ENCODE measurements at regions not wholly inside any gene's neighbourhood (a gene's known extent, or its start where the extent isn't known, plus 50 kb on each side); places are given as distances from the start of the nearest gene placed in this dataset.

DNA sequence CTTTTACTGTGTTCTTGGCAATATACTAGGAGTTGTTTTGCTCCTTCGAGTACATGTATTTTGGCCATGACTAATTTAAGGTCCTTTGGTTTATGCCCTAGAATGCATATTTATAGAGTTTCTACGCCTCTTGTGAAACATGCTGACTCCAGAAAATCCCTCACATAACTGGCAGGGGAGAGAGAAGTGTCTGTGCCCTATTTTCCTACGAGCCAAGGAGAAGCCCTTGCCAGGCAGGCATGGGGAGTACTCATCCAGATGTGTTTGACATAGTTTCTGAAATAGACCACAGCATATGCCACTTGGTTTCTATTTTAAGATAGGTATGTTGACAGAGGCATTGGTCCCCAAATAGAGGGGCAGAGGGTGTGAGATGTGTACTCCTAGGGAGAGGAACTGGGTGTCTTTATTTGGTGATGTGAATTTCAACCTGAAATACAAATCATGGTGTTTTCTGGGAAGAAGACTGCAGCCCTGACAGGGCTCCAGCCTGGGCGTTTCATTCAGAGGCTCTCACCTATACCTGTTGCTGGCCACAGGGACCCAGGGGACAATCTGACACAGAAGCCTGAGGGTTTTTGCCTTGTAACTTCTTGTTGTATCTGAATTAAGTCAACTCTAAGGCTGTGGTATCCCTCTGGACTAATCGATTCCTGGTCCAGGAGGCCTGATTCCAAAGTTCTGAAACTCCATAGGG, 267.8 kb upstream of the C2CD4B start:
- POLR2A ChIA-PET = no interaction called here
- H3K27me3 Mint-ChIP-seq (ENCODE audit: low read depth) = no peaks in the 10 kb centered on the region
- no peak for ATAC-seq

More for the DNA sequence above, 267.8 kb upstream of the C2CD4B start:
- H3K9me3 Mint-ChIP-seq = peaks cover 8% of the 10 kb centered on the region
- H3K4me3 Mint-ChIP-seq = no peak overlapping the region
- no peak overlapping the region for H3K27ac Mint-ChIP-seq
- CTCF ChIA-PET = no interaction called here
- 0 out of 2 replicates have a peak, but pooled peaks cover 2% of the 10 kb centered on the region for H3K4me1 Mint-ChIP-seq
- no peak for DNase-seq (ENCODE audit: low spot score)
- no peak for TF ChIP-seq FOXP1 (CRISPR knock-in tag; IDR thresholded peaks at IDR 0.05; ENCODE audit: borderline replicate concordance)
- TF ChIP-seq ZNF396 (CRISPR knock-in tag; IDR thresholded peaks at IDR 0.05; ENCODE audit: borderline replicate concordance) = no peak
- TF ChIP-seq, protein P1, sequence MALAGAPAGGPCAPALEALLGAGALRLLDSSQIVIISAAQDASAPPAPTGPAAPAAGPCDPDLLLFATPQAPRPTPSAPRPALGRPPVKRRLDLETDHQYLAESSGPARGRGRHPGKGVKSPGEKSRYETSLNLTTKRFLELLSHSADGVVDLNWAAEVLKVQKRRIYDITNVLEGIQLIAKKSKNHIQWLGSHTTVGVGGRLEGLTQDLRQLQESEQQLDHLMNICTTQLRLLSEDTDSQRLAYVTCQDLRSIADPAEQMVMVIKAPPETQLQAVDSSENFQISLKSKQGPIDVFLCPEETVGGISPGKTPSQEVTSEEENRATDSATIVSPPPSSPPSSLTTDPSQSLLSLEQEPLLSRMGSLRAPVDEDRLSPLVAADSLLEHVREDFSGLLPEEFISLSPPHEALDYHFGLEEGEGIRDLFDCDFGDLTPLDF (CRISPR knock-in tag; IDR thresholded peaks at IDR 0.05) = no peak
- TF ChIP-seq, protein P2, sequence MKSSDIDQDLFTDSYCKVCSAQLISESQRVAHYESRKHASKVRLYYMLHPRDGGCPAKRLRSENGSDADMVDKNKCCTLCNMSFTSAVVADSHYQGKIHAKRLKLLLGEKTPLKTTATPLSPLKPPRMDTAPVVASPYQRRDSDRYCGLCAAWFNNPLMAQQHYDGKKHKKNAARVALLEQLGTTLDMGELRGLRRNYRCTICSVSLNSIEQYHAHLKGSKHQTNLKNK (CRISPR knock-in tag; IDR thresholded peaks at IDR 0.05) = no peak
- TF ChIP-seq ETV6 (CRISPR knock-in tag; IDR thresholded peaks at IDR 0.05) = no peak
- TF ChIP-seq TCF7 (CRISPR knock-in tag; IDR thresholded peaks at IDR 0.05; ENCODE audit: low read depth) = no peak
- TF ChIP-seq, protein P3, sequence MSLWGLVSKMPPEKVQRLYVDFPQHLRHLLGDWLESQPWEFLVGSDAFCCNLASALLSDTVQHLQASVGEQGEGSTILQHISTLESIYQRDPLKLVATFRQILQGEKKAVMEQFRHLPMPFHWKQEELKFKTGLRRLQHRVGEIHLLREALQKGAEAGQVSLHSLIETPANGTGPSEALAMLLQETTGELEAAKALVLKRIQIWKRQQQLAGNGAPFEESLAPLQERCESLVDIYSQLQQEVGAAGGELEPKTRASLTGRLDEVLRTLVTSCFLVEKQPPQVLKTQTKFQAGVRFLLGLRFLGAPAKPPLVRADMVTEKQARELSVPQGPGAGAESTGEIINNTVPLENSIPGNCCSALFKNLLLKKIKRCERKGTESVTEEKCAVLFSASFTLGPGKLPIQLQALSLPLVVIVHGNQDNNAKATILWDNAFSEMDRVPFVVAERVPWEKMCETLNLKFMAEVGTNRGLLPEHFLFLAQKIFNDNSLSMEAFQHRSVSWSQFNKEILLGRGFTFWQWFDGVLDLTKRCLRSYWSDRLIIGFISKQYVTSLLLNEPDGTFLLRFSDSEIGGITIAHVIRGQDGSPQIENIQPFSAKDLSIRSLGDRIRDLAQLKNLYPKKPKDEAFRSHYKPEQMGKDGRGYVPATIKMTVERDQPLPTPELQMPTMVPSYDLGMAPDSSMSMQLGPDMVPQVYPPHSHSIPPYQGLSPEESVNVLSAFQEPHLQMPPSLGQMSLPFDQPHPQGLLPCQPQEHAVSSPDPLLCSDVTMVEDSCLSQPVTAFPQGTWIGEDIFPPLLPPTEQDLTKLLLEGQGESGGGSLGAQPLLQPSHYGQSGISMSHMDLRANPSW (CRISPR knock-in tag; conservative IDR thresholded peaks at IDR 0.05; ENCODE audit: low read depth) = no peak
- no peak for TF ChIP-seq ESRRA (CRISPR knock-in tag; IDR thresholded peaks at IDR 0.05; ENCODE audit: borderline replicate concordance)
- no peak for TF ChIP-seq FOXK1 (CRISPR knock-in tag; IDR thresholded peaks at IDR 0.05)
- no peak for TF ChIP-seq NR3C1 (CRISPR knock-in tag; conservative IDR thresholded peaks at IDR 0.05; ENCODE audit: low read depth)
- TF ChIP-seq, protein P4, sequence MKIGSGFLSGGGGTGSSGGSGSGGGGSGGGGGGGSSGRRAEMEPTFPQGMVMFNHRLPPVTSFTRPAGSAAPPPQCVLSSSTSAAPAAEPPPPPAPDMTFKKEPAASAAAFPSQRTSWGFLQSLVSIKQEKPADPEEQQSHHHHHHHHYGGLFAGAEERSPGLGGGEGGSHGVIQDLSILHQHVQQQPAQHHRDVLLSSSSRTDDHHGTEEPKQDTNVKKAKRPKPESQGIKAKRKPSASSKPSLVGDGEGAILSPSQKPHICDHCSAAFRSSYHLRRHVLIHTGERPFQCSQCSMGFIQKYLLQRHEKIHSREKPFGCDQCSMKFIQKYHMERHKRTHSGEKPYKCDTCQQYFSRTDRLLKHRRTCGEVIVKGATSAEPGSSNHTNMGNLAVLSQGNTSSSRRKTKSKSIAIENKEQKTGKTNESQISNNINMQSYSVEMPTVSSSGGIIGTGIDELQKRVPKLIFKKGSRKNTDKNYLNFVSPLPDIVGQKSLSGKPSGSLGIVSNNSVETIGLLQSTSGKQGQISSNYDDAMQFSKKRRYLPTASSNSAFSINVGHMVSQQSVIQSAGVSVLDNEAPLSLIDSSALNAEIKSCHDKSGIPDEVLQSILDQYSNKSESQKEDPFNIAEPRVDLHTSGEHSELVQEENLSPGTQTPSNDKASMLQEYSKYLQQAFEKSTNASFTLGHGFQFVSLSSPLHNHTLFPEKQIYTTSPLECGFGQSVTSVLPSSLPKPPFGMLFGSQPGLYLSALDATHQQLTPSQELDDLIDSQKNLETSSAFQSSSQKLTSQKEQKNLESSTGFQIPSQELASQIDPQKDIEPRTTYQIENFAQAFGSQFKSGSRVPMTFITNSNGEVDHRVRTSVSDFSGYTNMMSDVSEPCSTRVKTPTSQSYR (CRISPR knock-in tag; IDR thresholded peaks at IDR 0.05) = no peak
- TF ChIP-seq SMAD4 (CRISPR knock-in tag; IDR thresholded peaks at IDR 0.05) = no peak
- TF ChIP-seq GTF2I (CRISPR knock-in tag; conservative IDR thresholded peaks at IDR 0.05) = no peak
- no peak for TF ChIP-seq OVOL2 (CRISPR knock-in tag; IDR thresholded peaks at IDR 0.05; ENCODE audit: borderline replicate concordance)
- no peak for TF ChIP-seq GRHL2 (CRISPR knock-in tag; IDR thresholded peaks at IDR 0.05; ENCODE audit: insufficient replicate concordance, severe bottlenecking)
- no peak for TF ChIP-seq KAT7 (CRISPR knock-in tag; IDR thresholded peaks at IDR 0.05; ENCODE audit: borderline replicate concordance)
- no peak for TF ChIP-seq PREB (CRISPR knock-in tag; IDR thresholded peaks at IDR 0.05; ENCODE audit: borderline replicate concordance)
- no peak for TF ChIP-seq ZNF512 (CRISPR knock-in tag; IDR thresholded peaks at IDR 0.05; ENCODE audit: borderline replicate concordance)
- H3K36me3 Mint-ChIP-seq = 0 out of 2 replicates have a peak, but pooled peaks cover 5% of the 10 kb centered on the region
